COR-L47 (cell line): ENCODE measurements at regions not wholly inside any gene's neighbourhood (a gene's known extent, or its start where the extent isn't known, plus 50 kb on each side); places are given as distances from the start of the nearest gene placed in this dataset.
"Not testable (repeated sequence)": the region's sequence is repeated elsewhere in the genome, so short reads cannot be mapped to it uniquely, and the experiment has no call there.

Source experiments
- DNase-seq: peaks from one replicate; lab custom pipeline; 2025; lab: John Stamatoyannopoulos, UW

- DNase-seq: no peak
Observed at GRCh38 chr5:44048276-44048984, 340.8 kb downstream of the FGF10 start.

- DNase-seq: no peak
Observed at GRCh38 chr5:44046619-44047364, 342.4 kb downstream of the FGF10 start.

- DNase-seq: not testable (repeated sequence)
Observed at GRCh38 chr5:44044549-44044948, 344.7 kb downstream of the FGF10 start.

GRCh38 chr5:44028226-44028625 is 361.0 kb downstream of the FGF10 start:
- DNase-seq: no peak

- no peak for DNase-seq
Observed at GRCh38 chr5:44022622-44023021, 366.6 kb downstream of the FGF10 start.

GRCh38 chr5:44011518-44011917 is 377.7 kb downstream of the FGF10 start:
- DNase-seq: no peak

GRCh38 chr5:44002381-44002901 is 386.8 kb downstream of the FGF10 start:
- DNase-seq: no peak

GRCh38 chr5:44001675-44002380 is 387.4 kb downstream of the FGF10 start:
- no peak for DNase-seq

- no peak for DNase-seq
Observed at GRCh38 chr5:44001236-44001635, 388.0 kb downstream of the FGF10 start.

GRCh38 chr5:43997647-43998272 is 391.5 kb downstream of the FGF10 start:
- DNase-seq: no peak

- DNase-seq: no peak
Observed at GRCh38 chr5:43996221-43996620, 393.0 kb downstream of the FGF10 start.

- DNase-seq: no peak
Observed at GRCh38 chr5:43994352-43994708, 391.4 kb downstream of the NNT start.

GRCh38 chr5:43993634-43994351 is 390.8 kb downstream of the NNT start:
- no peak for DNase-seq

GRCh38 chr5:43985411-43985810 is 382.4 kb downstream of the NNT start:
- no peak for DNase-seq

- no peak for DNase-seq
Observed at GRCh38 chr5:43981556-43981955, 378.6 kb downstream of the NNT start.

- no peak for DNase-seq
Observed at GRCh38 chr5:43973908-43974307, 370.9 kb downstream of the NNT start.

GRCh38 chr5:43973318-43973717 is 370.3 kb downstream of the NNT start:
- no peak for DNase-seq

- DNase-seq: no peak
Observed at GRCh38 chr5:43967165-43967564, 364.2 kb downstream of the NNT start.

GRCh38 chr5:43959144-43959543 is 356.2 kb downstream of the NNT start:
- DNase-seq: no peak

- no peak for DNase-seq
Observed at GRCh38 chr5:43947935-43948334, 345.0 kb downstream of the NNT start.

GRCh38 chr5:43941806-43942205 is 338.8 kb downstream of the NNT start:
- DNase-seq: no peak

- no peak for DNase-seq
Observed at GRCh38 chr5:43940562-43940961, 337.6 kb downstream of the NNT start.
